CMK (cell line): ENCODE measurements at regions not wholly inside any gene's neighbourhood (a gene's known extent, or its start where the extent isn't known, plus 50 kb on each side); places are given as distances from the start of the nearest gene placed in this dataset.
A peak's percentile ranks its signal among the peaks of the same experiment; 100 is the strongest.

ENCODE experiments used
- DNase-seq: peaks from one replicate; pipeline ENCODE4 v3.0.0-alpha.2; 2010; ENCODE audit warnings: low read depth

DNA sequence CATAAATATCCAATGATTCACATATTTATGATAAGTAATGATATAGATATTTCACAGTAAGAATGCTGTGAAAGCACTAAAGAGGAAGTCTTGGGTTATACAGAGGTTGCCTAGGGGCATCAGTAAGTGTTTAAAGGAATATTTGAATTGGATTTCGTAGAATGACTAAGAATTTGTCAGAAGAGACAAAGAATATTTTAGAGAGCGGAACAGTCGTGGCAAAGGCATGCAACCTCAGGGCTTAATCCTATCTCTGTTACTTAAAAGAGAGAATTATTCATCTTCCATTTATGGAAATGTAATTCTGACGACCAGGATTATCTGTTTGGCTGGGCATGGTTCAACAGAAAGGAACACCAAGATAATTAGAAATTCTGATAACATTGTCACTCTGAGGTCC lies 171.9 kb upstream of the NR5A2 start:
- DNase-seq: no peak

DNA sequence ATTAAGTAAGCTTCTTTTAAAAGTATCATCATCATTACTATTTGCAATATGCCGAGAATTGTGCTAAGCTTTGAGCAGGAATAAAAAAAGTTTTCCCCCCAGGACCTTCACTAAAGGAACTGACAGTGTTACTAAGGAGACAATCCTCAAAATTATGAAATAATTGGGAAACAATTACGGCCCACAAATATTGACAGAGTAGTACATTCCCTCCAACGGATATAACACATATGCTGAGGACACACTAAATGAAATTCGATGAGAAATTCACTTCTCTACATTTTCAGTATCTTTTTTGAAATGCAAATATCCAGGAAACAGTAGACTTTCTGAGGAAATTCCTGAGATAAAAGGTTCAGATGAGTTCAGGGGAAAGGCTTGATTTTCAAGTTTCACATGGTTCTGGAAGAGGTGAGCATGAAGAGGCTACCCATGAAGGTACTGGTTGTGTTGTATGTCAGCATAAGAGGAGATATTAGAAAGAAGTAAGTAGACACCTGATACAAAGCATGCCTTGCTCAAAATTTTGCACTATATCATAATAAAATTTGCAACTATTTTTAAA lies 171.2 kb upstream of the NR5A2 start:
- no peak for DNase-seq

DNA sequence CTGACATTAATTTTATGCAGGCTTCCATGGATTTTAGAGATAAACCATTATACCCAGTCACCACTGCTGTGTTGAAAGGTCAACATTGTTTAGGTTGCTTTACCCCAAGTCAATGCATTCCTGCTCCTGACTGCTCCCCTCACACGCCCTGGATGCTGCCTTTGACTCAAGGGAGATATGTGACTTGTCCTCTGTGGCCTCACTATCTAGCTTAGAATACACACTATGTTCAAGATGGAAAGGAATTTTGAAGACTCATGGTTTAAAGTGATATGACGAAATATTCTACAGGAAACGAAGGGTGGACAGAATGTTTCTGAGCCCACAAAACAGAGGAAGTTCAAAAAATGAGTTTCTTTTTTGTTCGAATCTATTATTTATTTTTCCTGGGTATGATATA lies 170.4 kb upstream of the NR5A2 start:
- DNase-seq: no peak

DNA sequence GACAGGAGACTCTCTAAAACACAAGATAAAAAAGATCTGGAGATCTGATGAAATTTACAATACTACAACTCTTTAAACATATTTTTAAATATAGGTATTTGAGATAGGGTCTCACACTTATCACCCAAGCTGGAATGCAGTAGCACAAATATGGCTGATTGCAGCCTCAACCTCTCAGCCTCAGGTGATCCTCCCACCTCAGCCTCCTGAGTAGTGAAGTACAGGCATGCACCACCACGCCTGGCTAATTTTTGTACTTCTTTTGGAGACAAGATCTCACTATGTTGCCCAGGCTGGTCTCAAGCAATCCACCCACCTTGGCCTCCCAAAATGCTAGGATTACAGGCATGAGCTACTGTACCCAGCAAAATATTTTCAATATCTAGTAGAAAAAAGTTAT lies 170.0 kb upstream of the NR5A2 start:
- no peak for DNase-seq

DNA sequence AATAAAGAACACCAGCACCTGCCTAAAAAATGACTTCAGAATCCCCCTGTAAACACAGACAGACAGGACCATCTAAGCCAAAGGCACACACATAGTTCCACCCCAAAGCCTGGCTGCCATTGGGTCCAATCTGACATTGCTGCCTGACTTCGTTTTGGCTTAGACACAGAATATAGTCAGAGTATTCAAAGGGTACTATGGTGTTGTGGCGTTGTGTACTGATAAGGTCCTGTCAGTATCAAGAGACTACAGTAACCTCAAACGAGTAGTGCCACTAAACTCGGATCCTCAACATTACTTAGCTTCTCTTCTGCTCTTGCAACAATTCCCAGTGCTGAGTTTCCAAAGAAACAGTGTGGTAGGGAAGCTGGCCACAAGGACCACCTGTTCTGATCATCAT lies 169.3 kb upstream of the NR5A2 start:
- DNase-seq: no peak

DNA sequence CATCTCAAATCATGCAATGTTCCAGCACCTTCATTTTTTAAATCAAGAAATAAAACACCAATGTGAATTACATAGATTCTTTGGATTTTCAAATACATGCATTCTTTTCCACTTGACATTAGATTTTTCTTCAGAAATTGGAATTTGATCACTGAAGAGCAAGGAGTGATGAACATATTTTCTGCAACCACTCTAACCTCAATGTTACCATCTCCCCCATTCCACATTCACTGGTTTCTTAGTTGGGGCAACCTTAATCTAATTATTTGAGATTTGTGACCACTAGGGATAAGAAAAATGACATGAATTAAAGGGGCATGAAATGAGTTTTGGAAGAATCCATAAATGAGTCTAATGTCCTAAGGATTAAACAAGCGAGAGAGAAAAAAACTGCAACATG lies 168.7 kb upstream of the NR5A2 start:
- DNase-seq: no peak

DNA sequence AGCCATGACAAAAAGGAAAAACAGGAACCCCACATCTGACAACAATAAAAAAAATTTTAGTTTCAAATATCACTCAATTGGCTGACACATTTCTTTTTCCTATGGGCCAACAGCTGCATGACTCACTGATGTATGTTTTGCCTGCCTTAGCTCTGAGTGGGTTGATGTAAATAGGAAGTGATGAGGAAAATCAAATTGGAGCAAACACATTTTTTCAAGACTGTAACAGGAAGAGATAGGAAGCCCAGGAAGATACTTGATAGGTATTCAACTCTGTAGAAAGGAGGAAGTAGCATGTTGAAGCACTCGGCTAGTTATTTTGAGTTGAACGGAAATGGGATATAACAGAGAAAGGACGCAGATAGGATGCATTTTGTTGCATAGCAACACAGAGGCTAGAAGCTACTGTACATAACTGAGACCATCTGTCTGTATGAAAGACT lies 168.0 kb upstream of the NR5A2 start:
- DNase-seq: peak; percentile 88

DNA sequence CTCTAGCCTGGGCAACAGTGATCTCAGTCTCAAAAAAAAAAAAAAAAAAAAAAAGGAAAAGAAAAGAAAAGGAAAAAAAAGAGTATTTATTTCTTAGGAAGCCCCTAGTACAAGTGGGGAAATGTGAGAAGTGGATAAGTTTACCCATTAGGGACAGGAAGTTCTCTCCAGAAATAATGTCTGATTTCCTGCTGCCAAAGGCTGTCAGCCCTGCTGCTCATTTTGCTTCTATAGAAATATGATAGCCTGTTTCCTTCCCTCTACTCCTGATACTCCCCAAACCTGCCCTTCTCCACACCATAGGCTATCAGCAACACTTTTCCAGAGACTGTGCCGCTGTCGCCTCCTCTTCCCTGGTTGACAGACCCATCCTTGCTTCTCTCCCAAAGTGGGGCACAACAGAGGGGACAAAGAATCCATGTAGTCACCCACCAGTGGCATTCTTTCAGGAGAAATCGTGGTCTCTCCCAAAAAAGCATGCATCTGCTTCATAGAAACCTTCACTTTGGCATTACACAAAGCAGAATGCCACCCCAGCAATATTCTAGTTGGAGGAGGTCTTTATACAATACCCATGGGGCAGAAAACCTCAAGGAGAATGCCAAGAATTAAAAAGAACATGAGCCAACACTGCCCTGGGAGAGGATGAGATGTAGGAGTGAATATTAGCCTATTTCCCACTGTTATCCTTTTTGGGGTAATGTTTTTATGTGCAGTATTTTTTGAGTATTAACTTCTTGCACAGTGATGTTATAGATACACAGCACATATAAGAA lies 166.3 kb upstream of the NR5A2 start:
- no peak for DNase-seq

DNA sequence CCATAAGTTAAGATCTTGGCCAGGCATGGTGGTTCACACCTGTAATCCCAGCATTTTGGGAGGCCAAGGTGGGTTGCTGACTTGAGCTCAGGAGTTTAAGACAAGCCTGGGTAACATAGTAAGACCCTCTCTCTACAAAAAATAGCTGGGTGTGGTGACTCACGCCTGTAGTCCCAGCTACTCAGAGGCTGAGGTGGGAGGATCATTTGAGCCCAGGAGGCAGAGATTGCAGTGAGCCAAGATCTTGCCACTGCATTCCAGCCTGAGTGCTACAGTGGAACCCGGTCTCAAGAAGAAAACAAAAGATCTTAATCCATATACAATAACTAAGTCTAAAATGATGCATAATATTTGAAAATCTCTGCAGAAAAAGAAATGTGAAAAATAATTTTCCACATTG lies 165.5 kb upstream of the NR5A2 start:
- DNase-seq: no peak

DNA sequence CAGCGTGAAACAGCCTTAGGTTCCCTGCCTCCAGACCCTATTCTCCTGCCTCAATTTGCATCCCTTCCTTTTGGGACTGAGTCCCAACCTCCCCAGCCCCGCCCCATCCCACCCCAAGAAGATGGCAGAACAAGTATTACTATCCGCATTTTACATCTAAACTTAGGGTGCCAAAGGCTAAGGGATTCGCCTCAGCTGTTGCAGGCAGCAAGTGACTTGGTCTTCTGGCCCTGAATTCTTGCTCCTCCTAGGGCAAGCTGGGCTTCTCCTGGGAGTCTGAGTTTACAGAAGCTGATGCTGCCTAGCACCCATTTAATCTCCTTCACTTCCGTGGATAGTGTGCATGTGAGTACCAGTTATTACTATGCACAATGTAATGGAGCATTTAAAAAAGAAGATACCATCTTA lies 161.3 kb upstream of the NR5A2 start:
- DNase-seq: no peak

DNA sequence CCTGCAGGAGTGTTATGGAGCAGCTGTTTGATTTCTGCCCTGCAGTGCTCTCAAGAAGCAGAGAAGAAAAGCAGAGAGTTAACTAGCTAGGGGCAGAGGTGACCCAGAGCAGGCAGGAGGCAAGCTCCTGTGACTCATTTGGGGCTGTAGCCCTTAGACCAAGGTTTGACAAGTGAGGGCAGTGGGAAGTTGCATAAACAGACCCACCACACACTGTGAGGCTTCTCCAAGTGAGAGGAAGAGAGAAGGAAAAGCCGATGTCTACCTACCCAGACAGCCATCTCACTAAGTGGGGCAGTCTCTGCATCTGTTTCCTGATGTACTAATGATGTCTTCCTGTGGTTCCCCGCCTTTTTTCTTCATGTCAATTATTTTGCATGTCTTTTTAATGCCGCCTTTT lies 159.9 kb upstream of the NR5A2 start:
- DNase-seq: no peak

DNA sequence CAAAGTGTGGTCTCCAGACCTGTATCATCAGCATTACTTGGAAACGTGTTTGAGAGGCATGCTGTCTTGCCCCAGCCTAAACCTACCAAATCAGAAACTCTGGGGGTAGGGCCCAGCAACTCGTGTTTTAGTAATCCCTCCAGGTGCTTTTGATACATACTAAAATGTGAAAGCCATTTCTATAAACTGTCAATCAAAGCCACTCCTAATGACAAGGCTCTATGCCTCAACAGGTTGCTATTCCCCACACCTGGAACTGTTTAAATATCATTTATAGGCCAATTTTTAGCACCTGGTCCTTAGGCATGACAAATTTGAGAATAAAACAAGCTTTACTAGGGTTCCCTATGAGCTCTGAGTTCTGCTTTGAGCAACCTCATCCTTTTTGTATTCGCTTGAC lies 158.7 kb upstream of the NR5A2 start:
- DNase-seq: no peak

DNA sequence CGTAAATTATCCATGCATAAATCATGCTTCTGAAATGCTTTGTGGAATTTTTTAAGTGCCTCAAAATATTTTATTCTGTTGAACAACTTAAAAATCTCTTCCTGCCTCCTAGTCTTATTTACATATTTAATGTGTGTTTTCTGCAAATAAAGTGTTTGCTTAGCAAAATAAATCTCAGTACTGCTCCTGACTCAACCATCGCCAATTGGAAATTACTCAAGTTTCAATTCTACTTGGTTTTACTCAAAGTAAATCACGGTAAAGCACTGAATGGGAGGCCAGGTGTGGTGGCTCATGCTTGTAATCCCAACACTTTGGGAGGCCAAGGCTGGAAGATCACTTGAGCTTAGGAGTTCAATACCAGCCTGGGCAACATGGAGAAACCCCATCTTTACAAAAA lies 152.2 kb upstream of the NR5A2 start:
- DNase-seq: no peak

DNA sequence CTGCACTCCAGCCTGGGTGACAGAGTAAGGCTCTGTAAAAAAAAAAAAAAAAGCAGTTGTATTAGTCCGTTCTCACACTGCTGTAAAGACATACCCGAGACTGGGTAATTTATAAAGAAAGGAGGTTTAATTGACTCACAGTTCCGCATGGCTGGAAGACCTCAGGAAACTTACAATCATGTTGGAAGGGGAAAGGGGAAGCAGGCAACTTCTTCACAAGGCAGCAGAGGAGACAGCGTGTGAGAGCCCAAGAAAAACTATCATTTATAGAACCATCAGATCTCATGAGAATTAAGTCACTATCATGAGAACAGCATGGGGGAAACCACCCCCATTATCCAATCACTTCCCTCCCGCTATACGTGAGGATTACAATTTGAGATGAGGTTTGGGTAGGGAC lies 151.7 kb upstream of the NR5A2 start:
- no peak for DNase-seq

DNA sequence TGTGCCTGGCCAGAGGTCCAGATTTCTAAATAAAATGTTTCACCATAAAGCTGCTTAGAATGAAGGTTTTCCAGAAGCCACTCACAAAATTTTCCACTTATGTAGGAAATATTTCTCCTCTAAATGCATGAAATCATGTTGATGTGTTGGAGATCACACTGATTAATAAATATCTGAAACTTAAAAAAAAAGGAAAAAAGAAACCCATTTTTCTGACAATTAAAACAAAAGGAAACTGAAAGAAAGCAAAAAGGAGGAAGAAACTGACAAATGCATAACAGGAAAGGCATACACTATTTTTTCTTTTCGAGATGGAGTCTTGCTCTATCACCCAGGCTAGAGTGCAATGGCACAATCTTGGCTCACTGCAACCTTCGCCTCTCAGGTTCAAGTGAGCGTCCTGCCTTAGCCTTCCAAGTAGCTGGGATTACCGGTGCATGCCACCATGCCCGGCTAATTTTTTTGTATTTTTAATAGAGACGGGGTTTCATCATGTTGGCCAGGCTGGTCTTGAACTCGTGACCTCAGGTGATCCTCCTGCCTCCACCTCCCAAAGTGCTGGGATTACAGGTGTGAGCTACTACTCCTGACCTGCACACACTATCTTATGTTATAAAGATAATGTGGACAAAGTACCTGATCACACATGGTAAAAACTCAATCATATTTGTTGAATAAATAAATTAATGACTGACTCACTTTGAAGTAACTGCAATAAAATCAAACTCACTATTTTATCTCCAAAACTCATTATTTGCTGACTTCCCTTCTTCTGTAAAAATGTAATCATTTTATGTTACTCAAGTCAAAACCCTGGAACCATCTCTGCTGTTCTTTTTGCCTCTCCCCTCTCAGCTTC lies 149.8 kb upstream of the NR5A2 start:
- DNase-seq: no peak

DNA sequence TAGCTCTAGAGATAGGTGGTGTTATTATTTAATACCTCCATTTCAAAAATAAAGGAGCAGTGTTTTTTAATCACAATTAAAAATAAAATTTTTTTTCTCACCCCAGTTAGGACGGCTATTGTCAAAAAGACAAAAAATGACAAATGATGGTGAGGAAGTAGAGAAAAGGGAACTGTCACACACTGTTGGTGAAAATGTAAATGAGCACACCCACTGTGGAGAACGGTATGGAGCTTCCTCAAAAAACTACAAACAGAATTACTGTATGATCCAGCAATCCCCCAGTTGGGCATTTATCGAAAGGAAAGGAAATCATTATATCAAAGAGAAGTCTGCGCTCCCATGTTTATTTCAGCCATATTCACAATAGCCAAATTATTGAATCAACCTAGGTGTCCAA lies 148.7 kb upstream of the NR5A2 start:
- DNase-seq: no peak

DNA sequence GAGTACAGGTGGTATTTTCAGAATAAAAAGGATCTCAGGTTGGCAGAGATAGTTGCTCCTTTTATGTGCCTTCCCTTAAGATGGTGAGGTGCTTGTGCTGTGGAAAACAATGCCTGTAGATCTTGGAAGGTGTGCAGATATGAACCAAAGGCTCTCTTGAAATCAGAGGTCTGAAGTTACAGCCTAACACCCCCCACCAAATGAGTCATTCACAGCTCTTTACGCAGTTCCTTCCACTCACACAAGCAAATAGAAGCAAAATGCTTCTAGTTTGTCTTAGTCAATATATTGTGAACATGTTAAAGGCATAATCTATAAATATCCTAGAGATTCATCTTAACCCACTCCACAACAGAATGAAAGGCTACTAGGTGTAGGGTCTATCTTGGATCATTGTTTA lies 128.9 kb upstream of the NR5A2 start:
- no peak for DNase-seq

DNA sequence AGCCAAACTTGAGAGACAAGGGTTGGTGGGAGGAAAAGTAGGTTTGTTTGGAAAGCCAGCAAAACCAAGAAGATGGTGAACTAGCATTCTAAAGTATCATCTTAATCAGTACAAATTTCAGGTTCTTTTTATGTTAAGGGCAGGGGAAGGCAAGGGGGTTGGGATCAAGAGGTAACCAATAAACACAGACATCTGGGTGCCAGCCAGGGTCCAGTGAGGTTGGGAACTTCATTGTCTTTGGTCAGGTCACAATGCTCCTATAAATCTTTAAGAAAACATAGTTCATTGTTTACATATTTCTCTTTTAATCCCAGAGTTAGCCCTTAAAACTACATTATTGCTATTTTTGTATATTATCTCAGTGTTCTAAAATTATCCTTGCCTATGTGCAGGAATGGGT lies 126.2 kb upstream of the NR5A2 start:
- no peak for DNase-seq

DNA sequence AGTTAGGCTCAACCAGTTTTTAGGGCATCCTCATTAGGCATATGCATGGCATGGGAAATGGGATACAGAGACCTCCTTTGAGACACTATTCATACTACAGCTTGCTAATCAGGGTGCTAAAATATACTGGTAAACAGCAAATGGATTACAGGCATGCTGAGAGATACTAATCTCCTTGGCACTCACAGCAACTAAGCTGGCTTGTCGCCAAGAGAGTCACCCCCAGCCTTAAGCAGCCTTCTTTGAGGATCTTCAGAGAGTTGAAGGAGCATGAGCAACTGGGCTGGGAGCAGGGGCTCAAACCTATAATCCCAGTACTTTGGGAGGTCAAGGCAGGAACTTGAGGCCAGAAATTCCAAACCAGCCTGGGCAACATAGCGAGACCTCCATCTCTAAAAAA lies 120.1 kb upstream of the NR5A2 start:
- DNase-seq: no peak

DNA sequence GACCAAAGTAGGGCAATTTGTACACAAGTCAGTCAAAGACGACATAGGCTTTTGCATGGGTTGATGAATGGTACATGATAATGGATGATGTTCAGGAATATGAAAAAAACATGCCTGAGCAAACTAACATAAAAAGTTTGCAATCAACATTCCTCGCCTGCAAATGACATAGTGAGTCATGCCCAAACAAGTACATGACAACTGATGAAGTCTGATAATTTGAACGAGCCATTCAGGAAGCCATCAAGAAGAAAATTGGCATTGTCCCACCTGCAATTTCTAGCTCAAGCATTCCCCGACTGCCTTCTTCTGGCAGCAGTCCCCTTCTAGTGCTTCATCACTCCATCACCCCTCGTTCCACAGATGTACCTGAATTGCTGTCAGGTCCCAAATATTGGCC lies 118.4 kb upstream of the NR5A2 start:
- DNase-seq: no peak

DNA sequence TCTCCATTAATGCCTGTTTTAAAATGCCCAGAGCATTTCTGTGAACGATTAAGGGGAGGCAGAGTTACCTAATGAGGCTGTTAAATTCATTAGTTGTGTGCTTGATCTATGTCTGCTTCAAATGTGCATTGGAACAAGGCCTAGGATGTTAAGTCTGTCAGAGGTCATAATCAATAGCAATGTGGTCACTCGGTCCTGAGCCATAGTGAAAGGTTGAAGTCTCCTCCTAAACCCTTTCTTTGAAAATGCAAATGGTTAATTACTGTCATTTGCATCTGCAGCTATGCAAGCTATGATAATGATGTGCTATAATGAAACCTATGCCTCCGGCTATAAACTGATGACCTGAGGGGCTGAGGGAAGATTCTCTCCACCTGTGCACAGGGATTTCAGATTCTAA lies 114.2 kb upstream of the NR5A2 start:
- DNase-seq: no peak

DNA sequence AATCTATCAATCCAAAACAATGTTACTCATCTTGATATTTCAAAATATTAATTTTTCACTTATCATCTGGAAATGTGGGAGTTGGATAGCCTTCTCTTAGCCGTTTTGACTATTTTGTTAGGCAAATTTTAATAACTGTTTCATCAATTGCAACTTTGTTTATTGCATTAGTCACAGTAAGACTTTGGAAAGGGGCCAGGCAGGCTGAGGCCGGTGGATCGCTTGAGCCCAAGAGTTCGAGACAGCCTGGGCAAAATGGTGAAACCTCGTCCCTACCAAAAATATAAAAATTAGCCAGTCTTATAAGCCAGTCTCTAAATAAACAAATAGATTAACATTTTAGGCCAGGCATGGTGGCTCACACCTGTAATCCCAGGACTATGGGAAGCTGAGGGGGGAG lies 113.0 kb upstream of the NR5A2 start:
- no peak for DNase-seq

DNA sequence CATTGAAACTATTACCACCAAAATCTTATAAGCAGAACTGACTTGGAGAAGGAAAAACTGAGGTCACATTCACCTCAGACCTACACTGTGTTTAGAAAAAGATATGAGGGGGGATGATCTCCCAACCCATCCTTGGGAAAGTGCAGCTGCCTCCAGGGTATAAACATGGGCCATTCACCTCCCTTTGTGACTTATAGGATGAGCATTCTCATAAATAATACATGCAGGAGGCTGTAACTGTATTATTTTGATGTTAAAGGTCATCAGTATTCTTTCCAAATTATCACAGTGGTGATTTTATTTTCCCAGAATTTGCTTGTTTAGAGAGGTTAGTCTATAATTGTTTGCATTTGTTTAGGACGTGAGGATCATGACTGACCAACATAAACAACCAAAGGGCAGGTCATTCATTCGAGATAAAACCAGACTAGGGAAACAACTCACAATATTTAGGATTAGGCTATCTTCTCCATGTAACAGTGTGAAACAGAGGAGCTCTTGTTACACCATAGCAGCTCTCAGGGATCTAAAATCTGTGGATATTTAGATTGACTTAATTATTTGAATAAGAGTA lies 109.2 kb upstream of the NR5A2 start:
- no peak for DNase-seq
